Liver (tissue), 8 donors: ENCODE measurements at regions not wholly inside any gene's neighbourhood (a gene's known extent, or its start where the extent isn't known, plus 50 kb on each side); places are given as distances from the start of the nearest gene placed in this dataset.

ENCODE experiments used
- DNase-seq: peaks from one replicate; pipeline ENCODE4 v3.0.0-alpha.2; 2017; ENCODE audit warnings: low spot score
- H3K27ac ChIP-seq, 2 donors: one replicate each; pipeline ENCODE4 v1.7.0; 2013; ENCODE audit warnings: inconsistent platforms in 2 of 2, low read length in 2 of 2, control low read depth in 1 of 2, low read depth in 1 of 2, mild to moderate bottlenecking in 1 of 2
- H3K27me3 ChIP-seq, 4 donors: one replicate each; pipeline versions ENCODE4 v1.6.1 to v1.7.0; 2013; ENCODE audit warnings: low read length in 3 of 4, inconsistent platforms in 1 of 4, mild to moderate bottlenecking in 1 of 4, moderate library complexity in 1 of 4; ENCODE audit not compliant: control insufficient read depth in 4 of 4, insufficient read depth in 4 of 4
- H3K36me3 ChIP-seq, 4 donors: one replicate each; pipeline versions ENCODE4 v1.6.1 to v1.7.0; 2013; ENCODE audit warnings: low read length in 3 of 4, mild to moderate bottlenecking in 3 of 4, low read depth in 1 of 4, moderate library complexity in 1 of 4; ENCODE audit not compliant: control insufficient read depth in 4 of 4, insufficient read depth in 3 of 4
- H3K4me1 ChIP-seq, 4 donors: one replicate each; pipeline versions ENCODE4 v1.6.1 to v1.7.0; 2013; ENCODE audit warnings: low read length in 3 of 4, mild to moderate bottlenecking in 3 of 4, moderate library complexity in 1 of 4; ENCODE audit not compliant: control insufficient read depth in 4 of 4, insufficient read depth in 4 of 4
- H3K4me3 ChIP-seq, 3 donors: one replicate each; pipeline versions ENCODE4 v1.6.1 to v1.7.0; 2013; ENCODE audit warnings: low read length in 3 of 3, control low read depth in 1 of 3, low read depth in 1 of 3, mild to moderate bottlenecking in 1 of 3
- H3K9ac ChIP-seq, 2 donors: one replicate each; pipeline ENCODE4 v1.7.0; 2013; ENCODE audit warnings: low read length in 2 of 2, mild to moderate bottlenecking in 2 of 2, moderate library complexity in 2 of 2, control low read depth in 1 of 2, low read depth in 1 of 2
- H3K9me3 ChIP-seq, 4 donors: one replicate each; pipeline versions ENCODE4 v1.6.1 to v1.7.0; 2013; ENCODE audit warnings: low read length in 3 of 4; ENCODE audit not compliant: control insufficient read depth in 4 of 4
- EGR1 ChIP-seq, 2 donors: IDR thresholded peaks; 2 replicates each; pipeline ENCODE4 v1.6.1; 2016 to 2018; ENCODE audit warnings: antibody characterized with exemption in 2 of 2, low read depth in 2 of 2
- FOXA1 ChIP-seq: IDR thresholded peaks from 2 replicates; pipeline ENCODE4 v1.6.1; 2016; ENCODE audit warnings: antibody characterized with exemption
- FOXA2 ChIP-seq: IDR thresholded peaks from 2 replicates; pipeline ENCODE4 v1.6.1; 2016; ENCODE audit warnings: antibody characterized with exemption
- GABPA ChIP-seq, 2 donors: IDR thresholded peaks in 1 of 2; conservative IDR thresholded peaks in 1 of 2; 2 replicates each; pipeline ENCODE4 v1.6.1; 2016; ENCODE audit warnings: antibody characterized with exemption in 2 of 2, mild to moderate bottlenecking in 1 of 2, moderate library complexity in 1 of 2
- HNF4A ChIP-seq, 2 donors: conservative IDR thresholded peaks; 2 replicates each; pipeline ENCODE4 v1.6.1; 2016; ENCODE audit warnings: antibody characterized with exemption in 2 of 2, mild to moderate bottlenecking in 2 of 2
- HNF4G ChIP-seq: IDR thresholded peaks from 2 replicates; pipeline ENCODE4 v1.6.1; 2016; ENCODE audit warnings: antibody characterized with exemption
- JUND ChIP-seq, 2 donors: IDR thresholded peaks; 2 replicates each; pipeline ENCODE4 v1.6.1; 2016; ENCODE audit warnings: antibody characterized with exemption in 2 of 2
- NR2F2 ChIP-seq: IDR thresholded peaks from 2 replicates; pipeline ENCODE4 v1.6.1; 2016; ENCODE audit warnings: antibody characterized with exemption
- RAD21 ChIP-seq, 2 donors: IDR thresholded peaks; 2 replicates each; pipeline ENCODE4 v1.6.1; 2016; ENCODE audit warnings: antibody characterized with exemption in 2 of 2, mild to moderate bottlenecking in 2 of 2
- RXRA ChIP-seq, 2 donors: IDR thresholded peaks; 2 replicates each; pipeline ENCODE4 v1.6.1; 2017 to 2018; ENCODE audit warnings: antibody characterized with exemption in 2 of 2, mild to moderate bottlenecking in 1 of 2
- SP1 ChIP-seq: IDR thresholded peaks from 2 replicates; pipeline ENCODE4 v1.6.1; 2018; ENCODE audit warnings: antibody characterized with exemption, mild to moderate bottlenecking
- TAF1 ChIP-seq: conservative IDR thresholded peaks from 2 replicates; pipeline ENCODE4 v1.6.1; 2016; ENCODE audit warnings: antibody characterized with exemption, mild to moderate bottlenecking
- YY1 ChIP-seq: IDR thresholded peaks from 2 replicates; pipeline ENCODE4 v1.6.1; 2016; ENCODE audit warnings: antibody characterized with exemption, mild to moderate bottlenecking
- WGBS: extraction: QIAGEN DNeasy Blood & Tissue Kit; methylation state at CpG from one replicate; pipeline ENCODE4 v1.1.7; 2013; 5-methylcytosine and 5-hydroxymethylcytosine counted together
- TF ChIP-seq, protein P1 (sequence below): IDR thresholded peaks from 2 replicates; pipeline ENCODE4 v1.6.1; 2016; ENCODE audit warnings: antibody characterized with exemption
- TF ChIP-seq, protein P2 (sequence below): IDR thresholded peaks from 2 replicates; pipeline ENCODE4 v1.6.1; 2016; ENCODE audit warnings: antibody characterized with exemption
- TF ChIP-seq, protein P3 (sequence below): IDR thresholded peaks from 2 replicates; pipeline ENCODE4 v1.6.1; 2016; ENCODE audit warnings: antibody characterized with exemption, mild to moderate bottlenecking
- TF ChIP-seq, protein P4 (sequence below): IDR thresholded peaks from 2 replicates; pipeline ENCODE4 v1.6.1; 2016; ENCODE audit warnings: antibody characterized with exemption
- TF ChIP-seq, protein P5 (sequence below): fragments of 150-350 bp; IDR thresholded peaks from 2 replicates; pipeline ENCODE4 v1.5.1; 2017; ENCODE audit warnings: improper control_type of control experiment, low read depth, low read length; ENCODE audit not compliant: missing input control
- donor health status: healthy.
- donor health status: healthy.
- donor health status: healthy.
- donor health status: healthy.
- donor health status: healthy.

DNA sequence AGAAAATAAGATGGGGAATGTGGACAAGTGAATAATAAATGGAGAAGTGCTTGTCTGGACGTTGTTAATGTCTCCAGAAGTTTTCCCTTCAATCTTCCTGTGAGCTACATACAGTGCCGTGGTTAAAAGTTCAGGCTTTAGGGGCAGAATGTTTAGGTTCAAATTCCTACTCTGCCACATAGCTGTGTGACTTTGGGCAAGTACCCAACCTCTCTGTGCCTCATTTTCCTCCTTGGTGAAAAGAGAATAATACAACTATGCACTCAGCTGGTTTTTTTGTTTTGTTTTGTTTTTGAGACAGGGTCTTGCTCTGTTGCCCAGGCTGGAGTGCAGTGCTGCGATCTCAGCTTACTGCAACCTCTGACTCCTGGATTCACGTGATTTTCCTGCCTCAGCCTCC lies 143.5 kb downstream of the CHIC2 start:
- no peak overlapping the region for H3K27ac ChIP-seq
- no peak for DNase-seq
- WGBS: 89% methylated on average over 4 of the region's 4 CpGs
- H3K9me3 ChIP-seq: no peaks in the 10 kb centered on the region
- no peaks in the 10 kb centered on the region for H3K36me3 ChIP-seq
- H3K27me3 ChIP-seq: no peaks in the 10 kb centered on the region
- H3K4me1 ChIP-seq: no peaks in the 10 kb centered on the region
- H3K9ac ChIP-seq: no peak overlapping the region
- H3K4me3 ChIP-seq: no peak overlapping the region
- TF ChIP-seq EGR1 (IDR thresholded peaks at IDR 0.05; ENCODE audit: low read depth in 2 of 2) (no peak), RAD21 (IDR thresholded peaks at IDR 0.05) (no peak), FOXA1 (no peak), HNF4G (no peak), HNF4A (conservative IDR thresholded peaks at IDR 0.05) (no peak)
- TF ChIP-seq, protein P1, sequence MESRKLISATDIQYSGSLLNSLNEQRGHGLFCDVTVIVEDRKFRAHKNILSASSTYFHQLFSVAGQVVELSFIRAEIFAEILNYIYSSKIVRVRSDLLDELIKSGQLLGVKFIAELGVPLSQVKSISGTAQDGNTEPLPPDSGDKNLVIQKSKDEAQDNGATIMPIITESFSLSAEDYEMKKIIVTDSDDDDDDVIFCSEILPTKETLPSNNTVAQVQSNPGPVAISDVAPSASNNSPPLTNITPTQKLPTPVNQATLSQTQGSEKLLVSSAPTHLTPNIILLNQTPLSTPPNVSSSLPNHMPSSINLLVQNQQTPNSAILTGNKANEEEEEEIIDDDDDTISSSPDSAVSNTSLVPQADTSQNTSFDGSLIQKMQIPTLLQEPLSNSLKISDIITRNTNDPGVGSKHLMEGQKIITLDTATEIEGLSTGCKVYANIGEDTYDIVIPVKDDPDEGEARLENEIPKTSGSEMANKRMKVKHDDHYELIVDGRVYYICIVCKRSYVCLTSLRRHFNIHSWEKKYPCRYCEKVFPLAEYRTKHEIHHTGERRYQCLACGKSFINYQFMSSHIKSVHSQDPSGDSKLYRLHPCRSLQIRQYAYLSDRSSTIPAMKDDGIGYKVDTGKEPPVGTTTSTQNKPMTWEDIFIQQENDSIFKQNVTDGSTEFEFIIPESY: no peak

DNA sequence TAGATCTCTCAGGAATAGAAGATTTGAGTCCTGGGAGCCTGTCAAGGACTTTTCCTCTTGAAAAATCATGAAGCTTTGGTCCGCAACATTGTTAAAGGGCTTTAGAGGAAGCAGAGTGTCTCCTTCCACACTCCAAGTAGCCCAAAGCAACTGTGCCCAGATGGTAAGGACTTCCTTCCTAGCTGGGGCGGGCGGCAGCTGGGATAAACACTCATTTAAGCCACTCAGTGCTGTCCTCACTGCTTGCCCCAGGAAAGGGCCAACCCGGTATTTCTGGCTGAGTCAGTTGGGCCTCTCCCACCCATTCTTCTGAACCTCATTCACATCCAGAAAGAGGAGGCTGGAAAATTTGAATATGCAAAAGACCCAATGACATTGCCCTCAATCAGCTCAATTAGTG lies 144.3 kb downstream of the CHIC2 start:
- 71% methylated on average over 4 of the region's 4 CpGs for WGBS

More for the DNA sequence above, 144.3 kb downstream of the CHIC2 start:
- no peaks in the 10 kb centered on the region for H3K9me3 ChIP-seq
- no peak for TF ChIP-seq HNF4A (conservative IDR thresholded peaks at IDR 0.05)
- TF ChIP-seq SP1: no peak
- TF ChIP-seq GABPA (IDR thresholded peaks at IDR 0.05 in 1 of 2, conservative IDR thresholded peaks at IDR 0.05 in 1 of 2): no peak
- TF ChIP-seq TAF1: no peak
- TF ChIP-seq, protein P2, sequence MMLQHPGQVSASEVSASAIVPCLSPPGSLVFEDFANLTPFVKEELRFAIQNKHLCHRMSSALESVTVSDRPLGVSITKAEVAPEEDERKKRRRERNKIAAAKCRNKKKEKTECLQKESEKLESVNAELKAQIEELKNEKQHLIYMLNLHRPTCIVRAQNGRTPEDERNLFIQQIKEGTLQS: no peak
- no peak for TF ChIP-seq NR2F2
- no peak for TF ChIP-seq FOXA1
- TF ChIP-seq, protein P3, sequence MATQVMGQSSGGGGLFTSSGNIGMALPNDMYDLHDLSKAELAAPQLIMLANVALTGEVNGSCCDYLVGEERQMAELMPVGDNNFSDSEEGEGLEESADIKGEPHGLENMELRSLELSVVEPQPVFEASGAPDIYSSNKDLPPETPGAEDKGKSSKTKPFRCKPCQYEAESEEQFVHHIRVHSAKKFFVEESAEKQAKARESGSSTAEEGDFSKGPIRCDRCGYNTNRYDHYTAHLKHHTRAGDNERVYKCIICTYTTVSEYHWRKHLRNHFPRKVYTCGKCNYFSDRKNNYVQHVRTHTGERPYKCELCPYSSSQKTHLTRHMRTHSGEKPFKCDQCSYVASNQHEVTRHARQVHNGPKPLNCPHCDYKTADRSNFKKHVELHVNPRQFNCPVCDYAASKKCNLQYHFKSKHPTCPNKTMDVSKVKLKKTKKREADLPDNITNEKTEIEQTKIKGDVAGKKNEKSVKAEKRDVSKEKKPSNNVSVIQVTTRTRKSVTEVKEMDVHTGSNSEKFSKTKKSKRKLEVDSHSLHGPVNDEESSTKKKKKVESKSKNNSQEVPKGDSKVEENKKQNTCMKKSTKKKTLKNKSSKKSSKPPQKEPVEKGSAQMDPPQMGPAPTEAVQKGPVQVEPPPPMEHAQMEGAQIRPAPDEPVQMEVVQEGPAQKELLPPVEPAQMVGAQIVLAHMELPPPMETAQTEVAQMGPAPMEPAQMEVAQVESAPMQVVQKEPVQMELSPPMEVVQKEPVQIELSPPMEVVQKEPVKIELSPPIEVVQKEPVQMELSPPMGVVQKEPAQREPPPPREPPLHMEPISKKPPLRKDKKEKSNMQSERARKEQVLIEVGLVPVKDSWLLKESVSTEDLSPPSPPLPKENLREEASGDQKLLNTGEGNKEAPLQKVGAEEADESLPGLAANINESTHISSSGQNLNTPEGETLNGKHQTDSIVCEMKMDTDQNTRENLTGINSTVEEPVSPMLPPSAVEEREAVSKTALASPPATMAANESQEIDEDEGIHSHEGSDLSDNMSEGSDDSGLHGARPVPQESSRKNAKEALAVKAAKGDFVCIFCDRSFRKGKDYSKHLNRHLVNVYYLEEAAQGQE: no peak
- no peak for TF ChIP-seq FOXA2
- no peak for TF ChIP-seq RAD21 (IDR thresholded peaks at IDR 0.05)
- TF ChIP-seq, protein P4, sequence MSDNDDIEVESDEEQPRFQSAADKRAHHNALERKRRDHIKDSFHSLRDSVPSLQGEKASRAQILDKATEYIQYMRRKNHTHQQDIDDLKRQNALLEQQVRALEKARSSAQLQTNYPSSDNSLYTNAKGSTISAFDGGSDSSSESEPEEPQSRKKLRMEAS: no peak
- TF ChIP-seq, protein P5, sequence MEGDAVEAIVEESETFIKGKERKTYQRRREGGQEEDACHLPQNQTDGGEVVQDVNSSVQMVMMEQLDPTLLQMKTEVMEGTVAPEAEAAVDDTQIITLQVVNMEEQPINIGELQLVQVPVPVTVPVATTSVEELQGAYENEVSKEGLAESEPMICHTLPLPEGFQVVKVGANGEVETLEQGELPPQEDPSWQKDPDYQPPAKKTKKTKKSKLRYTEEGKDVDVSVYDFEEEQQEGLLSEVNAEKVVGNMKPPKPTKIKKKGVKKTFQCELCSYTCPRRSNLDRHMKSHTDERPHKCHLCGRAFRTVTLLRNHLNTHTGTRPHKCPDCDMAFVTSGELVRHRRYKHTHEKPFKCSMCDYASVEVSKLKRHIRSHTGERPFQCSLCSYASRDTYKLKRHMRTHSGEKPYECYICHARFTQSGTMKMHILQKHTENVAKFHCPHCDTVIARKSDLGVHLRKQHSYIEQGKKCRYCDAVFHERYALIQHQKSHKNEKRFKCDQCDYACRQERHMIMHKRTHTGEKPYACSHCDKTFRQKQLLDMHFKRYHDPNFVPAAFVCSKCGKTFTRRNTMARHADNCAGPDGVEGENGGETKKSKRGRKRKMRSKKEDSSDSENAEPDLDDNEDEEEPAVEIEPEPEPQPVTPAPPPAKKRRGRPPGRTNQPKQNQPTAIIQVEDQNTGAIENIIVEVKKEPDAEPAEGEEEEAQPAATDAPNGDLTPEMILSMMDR: no peak
- TF ChIP-seq EGR1 (IDR thresholded peaks at IDR 0.05; ENCODE audit: low read depth in 2 of 2): no peak
- no peak for TF ChIP-seq YY1
- TF ChIP-seq HNF4G: no peak
- TF ChIP-seq, protein P1: no peak
- no peak for TF ChIP-seq JUND (IDR thresholded peaks at IDR 0.05)
- TF ChIP-seq RXRA (IDR thresholded peaks at IDR 0.05): no peak
- H3K4me1 ChIP-seq: no peaks in the 10 kb centered on the region
- no peak for DNase-seq
- no peaks in the 10 kb centered on the region for H3K36me3 ChIP-seq
- no peaks in the 10 kb centered on the region for H3K27me3 ChIP-seq
- no peak overlapping the region for H3K27ac ChIP-seq
- H3K4me3 ChIP-seq: no peak overlapping the region
- no peak overlapping the region for H3K9ac ChIP-seq
